ENCODE measurements at regions not wholly inside any gene's neighbourhood (a gene's known extent, or its start where the extent isn't known, plus 50 kb on each side); places are given as distances from the start of the nearest gene placed in this dataset.

- TF ChIP-seq POLR2A (IDR thresholded peaks at IDR 0.05) (no peak), CTCF (IDR thresholded peaks at IDR 0.05) (no peak), POLR2AphosphoS5 (IDR thresholded peaks at IDR 0.05) (no peak)
These were observed 637.2 kb upstream of the NUDT12 start for GRCh38 chr5:104199771-104200170.

All from stomach (tissue), 4 donors.